GM10266 (cell line): ENCODE measurements at regions not wholly inside any gene's neighbourhood (a gene's known extent, or its start where the extent isn't known, plus 50 kb on each side); places are given as distances from the start of the nearest gene placed in this dataset.

Source experiments
- DNase-seq: peaks from one replicate; pipeline ENCODE4 v3.0.0; 2012; ENCODE audit errors: extremely low spot score
- TF ChIP-seq, protein P1 (sequence below): IDR thresholded peaks from 2 replicates; pipeline ENCODE4 v1.5.1; 2012; ENCODE audit warnings: mild to moderate bottlenecking, low read depth; ENCODE audit not compliant: control insufficient read depth, insufficient read depth; ENCODE audit errors: missing control alignments

DNA sequence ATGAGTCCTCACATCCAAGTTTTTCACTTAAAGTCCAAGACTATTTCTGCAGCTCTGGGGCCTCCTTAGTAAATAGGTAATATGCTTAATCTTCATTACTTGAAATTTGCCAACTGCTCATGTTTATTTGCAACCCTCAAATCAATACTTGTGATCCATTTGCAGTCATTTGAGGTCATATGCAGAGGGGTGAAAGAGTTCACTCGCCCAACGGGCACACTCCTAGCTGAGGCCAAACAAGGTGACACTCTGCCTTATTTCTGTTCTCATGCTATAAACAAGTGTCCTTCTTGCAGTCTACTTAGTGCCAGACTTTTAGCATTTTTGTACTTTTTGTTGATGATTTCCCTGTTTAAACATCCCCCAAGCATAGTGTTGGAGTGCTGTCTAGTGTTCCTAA, 409.9 kb downstream of the AEBP2 start:
- TF ChIP-seq, protein P1, sequence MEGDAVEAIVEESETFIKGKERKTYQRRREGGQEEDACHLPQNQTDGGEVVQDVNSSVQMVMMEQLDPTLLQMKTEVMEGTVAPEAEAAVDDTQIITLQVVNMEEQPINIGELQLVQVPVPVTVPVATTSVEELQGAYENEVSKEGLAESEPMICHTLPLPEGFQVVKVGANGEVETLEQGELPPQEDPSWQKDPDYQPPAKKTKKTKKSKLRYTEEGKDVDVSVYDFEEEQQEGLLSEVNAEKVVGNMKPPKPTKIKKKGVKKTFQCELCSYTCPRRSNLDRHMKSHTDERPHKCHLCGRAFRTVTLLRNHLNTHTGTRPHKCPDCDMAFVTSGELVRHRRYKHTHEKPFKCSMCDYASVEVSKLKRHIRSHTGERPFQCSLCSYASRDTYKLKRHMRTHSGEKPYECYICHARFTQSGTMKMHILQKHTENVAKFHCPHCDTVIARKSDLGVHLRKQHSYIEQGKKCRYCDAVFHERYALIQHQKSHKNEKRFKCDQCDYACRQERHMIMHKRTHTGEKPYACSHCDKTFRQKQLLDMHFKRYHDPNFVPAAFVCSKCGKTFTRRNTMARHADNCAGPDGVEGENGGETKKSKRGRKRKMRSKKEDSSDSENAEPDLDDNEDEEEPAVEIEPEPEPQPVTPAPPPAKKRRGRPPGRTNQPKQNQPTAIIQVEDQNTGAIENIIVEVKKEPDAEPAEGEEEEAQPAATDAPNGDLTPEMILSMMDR: no peak

DNA sequence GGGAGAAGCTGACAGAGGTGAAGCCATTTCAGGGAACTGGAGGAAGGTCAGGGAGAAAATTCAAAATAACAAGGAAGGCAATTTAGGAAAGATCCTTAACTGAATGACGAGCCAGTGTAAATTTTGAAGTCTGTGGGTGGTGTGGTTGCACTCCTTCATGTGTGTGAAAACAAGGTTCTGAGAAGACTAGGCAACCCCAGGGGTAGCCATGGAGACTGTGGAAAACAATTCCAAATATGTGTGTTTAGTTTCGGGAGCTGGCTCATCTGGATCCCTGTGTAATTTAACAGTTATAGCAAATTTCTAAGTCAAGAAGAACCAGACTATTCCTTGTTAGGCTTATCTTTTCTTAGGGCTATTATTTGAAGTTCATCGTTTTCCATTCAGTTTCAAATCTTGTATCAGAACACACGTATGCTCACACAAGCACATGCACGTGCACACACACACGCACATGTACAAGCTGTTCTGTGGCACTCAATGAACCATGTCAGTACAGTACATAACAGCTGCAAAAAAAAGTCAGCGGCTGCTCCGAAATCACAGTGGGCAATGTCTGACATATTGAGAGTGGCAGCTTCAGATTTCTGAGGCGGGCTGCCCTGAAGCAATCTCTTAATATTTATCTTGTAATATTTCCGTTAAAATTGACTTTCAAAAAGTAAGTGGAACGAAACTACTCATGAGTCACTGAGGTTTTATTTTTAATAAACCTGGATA, 411.2 kb downstream of the AEBP2 start:
- DNase-seq: no peak
- TF ChIP-seq, protein P1: no peak

More for the DNA sequence above, 409.9 kb downstream of the AEBP2 start:
- no peak for DNase-seq

DNA sequence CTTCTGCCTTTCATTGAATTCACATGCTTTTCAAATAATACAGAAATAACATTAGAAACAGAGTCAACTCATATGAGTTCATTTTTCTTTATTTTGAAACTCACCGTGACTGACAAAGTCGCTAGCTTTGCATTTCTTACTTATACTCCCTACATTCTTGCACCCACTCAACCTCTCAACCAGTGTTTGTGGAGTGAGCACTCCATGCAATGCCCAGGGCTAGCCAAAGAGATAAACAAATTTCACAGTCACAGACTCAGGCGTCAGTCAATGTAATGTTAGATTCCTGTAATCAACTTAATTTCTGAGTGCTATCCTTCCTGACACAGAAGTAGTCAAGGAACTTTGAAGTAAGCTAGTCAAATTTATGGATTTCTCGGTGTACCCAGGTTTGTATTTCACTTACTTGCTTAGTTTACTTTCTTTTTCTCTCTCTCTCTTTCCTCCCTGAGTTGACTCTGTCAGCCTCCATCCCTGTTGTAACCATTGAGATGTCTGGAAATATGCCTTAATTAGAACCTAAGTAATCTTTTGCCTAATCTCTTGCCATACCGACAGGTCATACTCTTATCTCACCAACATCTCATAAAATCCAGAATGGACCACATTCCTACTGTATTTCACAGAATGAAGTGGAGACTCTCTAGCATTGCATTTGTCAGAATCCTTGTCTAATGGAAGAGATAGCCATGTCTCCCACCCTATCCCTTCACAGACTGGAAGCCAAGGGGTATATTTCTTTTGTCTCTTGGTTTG, 413.0 kb downstream of the AEBP2 start:
- TF ChIP-seq, protein P1: no peak
- DNase-seq: no peak

DNA sequence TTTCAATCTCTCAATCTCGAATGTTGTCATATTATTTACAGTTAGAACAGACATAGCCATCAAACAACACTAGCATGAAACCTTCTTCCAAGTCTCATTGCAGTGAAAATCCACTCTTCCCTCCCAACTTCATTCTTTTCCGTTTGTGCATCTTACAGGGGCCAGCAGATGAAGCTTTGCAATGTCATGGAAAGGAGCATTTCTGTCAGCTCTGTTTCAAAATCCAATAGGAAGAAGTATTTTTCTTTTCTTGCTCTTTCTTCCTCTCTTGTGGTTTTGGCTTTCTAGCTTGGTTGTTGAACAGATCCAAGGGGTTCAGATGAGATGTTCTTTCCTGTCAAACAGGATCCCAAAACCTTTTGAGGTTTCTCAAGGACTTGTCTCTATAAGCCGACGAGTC, 416.6 kb downstream of the AEBP2 start:
- TF ChIP-seq, protein P1: no peak
- no peak for DNase-seq

DNA sequence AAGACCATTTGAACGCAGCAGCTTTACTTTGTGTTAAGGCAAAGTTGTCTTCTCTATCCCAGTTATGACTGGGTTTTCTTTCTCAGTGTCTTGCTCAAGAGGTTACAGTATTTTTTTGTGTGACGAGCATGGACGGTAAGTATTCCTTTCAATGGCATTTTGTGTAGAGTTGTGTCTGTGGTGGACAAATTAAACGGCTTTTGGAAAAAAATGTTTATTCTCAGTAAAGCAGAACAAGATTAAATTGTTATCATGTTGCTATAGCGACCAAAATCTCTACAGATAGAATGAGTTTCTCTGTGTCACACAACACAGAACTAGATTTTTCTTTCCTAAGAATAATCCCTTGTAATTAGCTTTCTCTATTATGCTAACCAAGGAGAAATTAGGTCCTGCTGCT, 417.1 kb downstream of the AEBP2 start:
- TF ChIP-seq, protein P1: no peak
- DNase-seq: no peak

DNA sequence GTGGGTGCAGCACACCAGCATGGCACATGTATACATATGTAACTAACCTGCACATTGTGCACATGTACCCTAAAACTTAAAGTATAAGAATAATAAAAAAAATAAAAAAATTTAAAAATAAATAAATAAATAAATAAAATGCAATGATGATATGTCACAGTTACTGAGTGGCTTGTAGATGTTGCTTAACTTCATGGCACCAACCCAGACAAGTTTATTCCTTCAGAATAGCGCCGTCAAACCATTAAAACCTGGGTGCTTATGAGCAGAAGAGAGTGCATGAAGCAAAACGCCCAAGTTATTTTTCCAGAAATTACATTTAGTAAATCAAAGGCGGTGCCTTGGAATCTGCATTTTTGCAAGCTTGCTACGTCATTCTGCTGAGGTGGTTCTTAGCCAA, 417.9 kb downstream of the AEBP2 start:
- TF ChIP-seq, protein P1: no peak
- no peak for DNase-seq

DNA sequence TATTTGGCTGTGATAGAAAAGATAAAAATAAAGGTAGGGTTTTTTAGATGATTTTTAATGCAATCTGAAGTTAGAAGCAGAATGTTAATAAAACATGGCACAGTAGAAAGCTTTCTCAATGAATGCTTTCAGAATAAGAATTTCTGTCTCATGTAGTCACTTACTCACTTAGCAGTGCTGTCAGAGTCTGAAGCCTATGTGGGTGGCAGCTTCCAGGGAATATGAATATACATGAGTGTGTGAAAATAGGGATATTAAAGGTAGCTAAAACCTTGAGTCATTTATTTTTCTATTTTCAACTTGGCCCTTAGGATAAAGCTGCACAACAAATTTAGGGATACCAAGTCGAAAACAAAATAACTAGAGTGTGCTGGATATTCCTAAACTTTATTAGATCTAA, 427.9 kb downstream of the AEBP2 start:
- no peak for DNase-seq
- TF ChIP-seq, protein P1: no peak
